MM.1S (cell line): ENCODE measurements at regions not wholly inside any gene's neighbourhood (a gene's known extent, or its start where the extent isn't known, plus 50 kb on each side); places are given as distances from the start of the nearest gene placed in this dataset.

Experiments used
- CTCF ChIP-seq: fragments of 300-600 bp; sonication (generic); IDR thresholded peaks from 2 replicates; pipeline ENCODE4 v1.5.1; 2016; ENCODE audit warnings: antibody characterized with exemption, low read length, mixed read lengths
- EZH2 ChIP-seq: fragments of 300-600 bp; sonication (generic); optimal IDR thresholded peaks from 2 replicates; pipeline ENCODE3; 2017; ENCODE audit warnings: low read depth, mild to moderate bottlenecking, antibody characterized with exemption, low read length, mixed read lengths
- EZH2phosphoT487 ChIP-seq: fragments of 300-600 bp; sonication (generic); IDR thresholded peaks from 2 replicates; pipeline ENCODE4 v1.6.1; 2018; ENCODE audit warnings: antibody characterized with exemption, low read length

GRCh38 chr20:6644813-6645628 is 122.5 kb upstream of the BMP2 start:
- no peak for TF ChIP-seq EZH2
- TF ChIP-seq CTCF: no peak
- TF ChIP-seq EZH2phosphoT487: no peak
